GM19397 (cell line): ENCODE measurements at regions not wholly inside any gene's neighbourhood (a gene's known extent, or its start where the extent isn't known, plus 50 kb on each side); places are given as distances from the start of the nearest gene placed in this dataset.

Source experiments
- ATAC-seq: cut with Tn5 transposase; IDR thresholded peaks from one replicate; pipeline ENCODE4 v1.9.1; 2021; ENCODE audit warnings: mild to moderate bottlenecking, moderate library complexity; ENCODE audit not compliant: unreplicated experiment

- no peak for ATAC-seq
Observed at GRCh38 chr18:44374966-44375365, 305.7 kb upstream of the SETBP1 start.

- no peak for ATAC-seq
Observed at GRCh38 chr18:44386401-44386800, 294.3 kb upstream of the SETBP1 start.

- no peak for ATAC-seq
Observed at GRCh38 chr18:44388329-44388728, 292.4 kb upstream of the SETBP1 start.

- ATAC-seq, result no peak
Observed at GRCh38 chr18:44392933-44393332, 287.8 kb upstream of the SETBP1 start.

- no peak for ATAC-seq
Observed at GRCh38 chr18:44393406-44393805, 287.3 kb upstream of the SETBP1 start.

- no peak for ATAC-seq
Observed at GRCh38 chr18:44396550-44396949, 284.1 kb upstream of the SETBP1 start.

GRCh38 chr18:44409071-44409470, 271.6 kb upstream of the SETBP1 start:
- ATAC-seq, result no peak

GRCh38 chr18:44409515-44409914, 271.2 kb upstream of the SETBP1 start:
- no peak for ATAC-seq

- ATAC-seq, result no peak
Observed at GRCh38 chr18:44410740-44411139, 269.9 kb upstream of the SETBP1 start.

GRCh38 chr18:44411262-44411905, 269.3 kb upstream of the SETBP1 start:
- ATAC-seq, result no peak

GRCh38 chr18:44411976-44412375, 268.7 kb upstream of the SETBP1 start:
- no peak for ATAC-seq

- no peak for ATAC-seq
Observed at GRCh38 chr18:44423814-44424644, 256.7 kb upstream of the SETBP1 start.

GRCh38 chr18:44424645-44425035, 256.0 kb upstream of the SETBP1 start:
- ATAC-seq, result no peak

GRCh38 chr18:44425161-44425560, 255.5 kb upstream of the SETBP1 start:
- ATAC-seq, result no peak

- ATAC-seq, result no peak
Observed at GRCh38 chr18:44437603-44438002, 243.1 kb upstream of the SETBP1 start.

- no peak for ATAC-seq
Observed at GRCh38 chr18:44450226-44450625, 230.5 kb upstream of the SETBP1 start.

GRCh38 chr18:44452346-44452745, 228.3 kb upstream of the SETBP1 start:
- no peak for ATAC-seq

GRCh38 chr18:44453505-44453904, 227.2 kb upstream of the SETBP1 start:
- ATAC-seq, result no peak

GRCh38 chr18:44458777-44459176, 221.9 kb upstream of the SETBP1 start:
- ATAC-seq, result no peak

GRCh38 chr18:44464398-44465180, 216.1 kb upstream of the SETBP1 start:
- ATAC-seq, result no peak

- ATAC-seq, result no peak
Observed at GRCh38 chr18:44465381-44465841, 215.3 kb upstream of the SETBP1 start.

- no peak for ATAC-seq
Observed at GRCh38 chr18:44466997-44467396, 213.7 kb upstream of the SETBP1 start.
